Activated CD8-positive, alpha-beta memory T cell treated with anti-CD3 and anti-CD28 coated beads, Interleukin-2, amount 10 ng/mL, durations not matched to agents 7 days and 5 days (primary cell): ENCODE measurements at regions not wholly inside any gene's neighbourhood (a gene's known extent, or its start where the extent isn't known, plus 50 kb on each side); places are given as distances from the start of the nearest gene placed in this dataset.

ENCODE experiments used
- ATAC-seq: fragments of 150-1000 bp; cut with Tn5 transposase; one replicate; pipeline ENCODE4 v1.10.0; 2021; ENCODE audit warnings: moderate library complexity
- CTCF ChIA-PET: fragments of 350-600 bp; sonication (Branson Sonifier 250); formaldehyde crosslinking; loops from one replicate; lab custom pipeline; 2021; ENCODE audit warnings: antibody characterized with exemption; lab: Charles Lee
- DNase-seq: peaks from one replicate; pipeline ENCODE4 v3.0.0-alpha.2; 2020
- H3K27ac Mint-ChIP-seq: one replicate; pipeline ENCODE4 v1.8.0; 2021; ENCODE audit warnings: mild to moderate bottlenecking, mixed read lengths
- H3K27me3 Mint-ChIP-seq: one replicate; pipeline ENCODE4 v1.8.0; 2021; ENCODE audit warnings: mixed read lengths
- H3K36me3 Mint-ChIP-seq: one replicate; pipeline ENCODE4 v1.8.0; 2021; ENCODE audit warnings: mild to moderate bottlenecking, mixed read lengths
- H3K4me1 Mint-ChIP-seq: one replicate; pipeline ENCODE4 v1.8.0; 2021; ENCODE audit warnings: mixed read lengths
- H3K4me3 Mint-ChIP-seq: one replicate; pipeline ENCODE4 v1.8.0; 2021; ENCODE audit warnings: mild to moderate bottlenecking, moderate library complexity, mixed read lengths
- H3K9me3 Mint-ChIP-seq: one replicate; pipeline ENCODE4 v1.8.0; 2022; ENCODE audit warnings: low read depth, mixed read lengths

- H3K4me1 Mint-ChIP-seq = no peaks in the 10 kb centered on the region
Observed at GRCh38 chr2:108067820-108068405, 81.6 kb downstream of the SLC5A7 start.

GRCh38 chr2:108069515-108070310, 83.4 kb downstream of the SLC5A7 start:
- H3K27me3 Mint-ChIP-seq = no peaks in the 10 kb centered on the region
- no peaks in the 10 kb centered on the region for H3K36me3 Mint-ChIP-seq
- no peak overlapping the region for H3K4me3 Mint-ChIP-seq
- DNase-seq = no peak
- no peaks in the 10 kb centered on the region for H3K4me1 Mint-ChIP-seq
- no peak for ATAC-seq
- H3K27ac Mint-ChIP-seq = no peak overlapping the region
- CTCF ChIA-PET = no interaction called here
- no peaks in the 10 kb centered on the region for H3K9me3 Mint-ChIP-seq

More at GRCh38 chr2:108067820-108068405, 81.6 kb downstream of the SLC5A7 start:
- no peak for ATAC-seq
- Mint-ChIP-seq H3K4me3 (no peak overlapping the region), H3K9me3 (no peaks in the 10 kb centered on the region), H3K36me3 (no peaks in the 10 kb centered on the region), H3K27ac (no peak overlapping the region), H3K27me3 (no peaks in the 10 kb centered on the region)
- CTCF ChIA-PET = no interaction called here
- DNase-seq = no peak

- H3K4me3 Mint-ChIP-seq = no peak overlapping the region
- DNase-seq = no peak
- H3K27ac Mint-ChIP-seq = no peak overlapping the region
- CTCF ChIA-PET = no interaction called here
- no peaks in the 10 kb centered on the region for H3K4me1 Mint-ChIP-seq
- H3K9me3 Mint-ChIP-seq = no peaks in the 10 kb centered on the region
- no peaks in the 10 kb centered on the region for H3K36me3 Mint-ChIP-seq
- no peaks in the 10 kb centered on the region for H3K27me3 Mint-ChIP-seq
- no peak for ATAC-seq
Observed at GRCh38 chr2:108073415-108074072, 87.2 kb downstream of the SLC5A7 start.

- Mint-ChIP-seq H3K27me3 (no peaks in the 10 kb centered on the region), H3K36me3 (no peaks in the 10 kb centered on the region), H3K4me1 (no peaks in the 10 kb centered on the region), H3K27ac (no peak overlapping the region), H3K4me3 (no peak overlapping the region), H3K9me3 (no peaks in the 10 kb centered on the region)
- ATAC-seq (no peak), DNase-seq (no peak)
- CTCF ChIA-PET = no interaction called here
Observed at GRCh38 chr2:108074150-108074549, 87.8 kb downstream of the SLC5A7 start.

- ATAC-seq = no peak
- H3K9me3 Mint-ChIP-seq = no peaks in the 10 kb centered on the region
- H3K27me3 Mint-ChIP-seq = no peaks in the 10 kb centered on the region
- H3K27ac Mint-ChIP-seq = no peak overlapping the region
- no peak overlapping the region for H3K4me3 Mint-ChIP-seq
- no peaks in the 10 kb centered on the region for H3K36me3 Mint-ChIP-seq
- no peak for DNase-seq
- CTCF ChIA-PET = no interaction called here
- H3K4me1 Mint-ChIP-seq = no peaks in the 10 kb centered on the region
Observed at GRCh38 chr2:108074946-108075345, 88.6 kb downstream of the SLC5A7 start.

GRCh38 chr2:108076527-108076926, 90.2 kb downstream of the SLC5A7 start:
- no peak for DNase-seq
- H3K27ac Mint-ChIP-seq = no peak overlapping the region
- H3K4me3 Mint-ChIP-seq = no peak overlapping the region
- H3K27me3 Mint-ChIP-seq = no peaks in the 10 kb centered on the region
- ATAC-seq = no peak
- no peaks in the 10 kb centered on the region for H3K9me3 Mint-ChIP-seq
- no peaks in the 10 kb centered on the region for H3K4me1 Mint-ChIP-seq
- CTCF ChIA-PET = no interaction called here
- no peaks in the 10 kb centered on the region for H3K36me3 Mint-ChIP-seq

GRCh38 chr2:108079736-108080135, 93.4 kb downstream of the SLC5A7 start:
- H3K9me3 Mint-ChIP-seq = no peaks in the 10 kb centered on the region
- CTCF ChIA-PET = no interaction called here

GRCh38 chr2:108080177-108080576, 93.9 kb downstream of the SLC5A7 start:
- H3K4me1 Mint-ChIP-seq = no peaks in the 10 kb centered on the region
- no peaks in the 10 kb centered on the region for H3K27me3 Mint-ChIP-seq
- ATAC-seq (no peak), DNase-seq (no peak)
- no peaks in the 10 kb centered on the region for H3K36me3 Mint-ChIP-seq
- H3K9me3 Mint-ChIP-seq = no peaks in the 10 kb centered on the region
- no peak overlapping the region for H3K4me3 Mint-ChIP-seq
- H3K27ac Mint-ChIP-seq = no peak overlapping the region
- CTCF ChIA-PET = no interaction called here

More at GRCh38 chr2:108079736-108080135, 93.4 kb downstream of the SLC5A7 start:
- Mint-ChIP-seq H3K27ac (no peak overlapping the region), H3K4me1 (no peaks in the 10 kb centered on the region), H3K4me3 (no peak overlapping the region), H3K36me3 (no peaks in the 10 kb centered on the region), H3K27me3 (no peaks in the 10 kb centered on the region)
- ATAC-seq (no peak), DNase-seq (no peak)

- Mint-ChIP-seq H3K27me3 (no peaks in the 10 kb centered on the region), H3K27ac (no peak overlapping the region), H3K4me1 (no peaks in the 10 kb centered on the region)
Observed at GRCh38 chr2:108082978-108083377, 96.7 kb downstream of the SLC5A7 start.

GRCh38 chr2:108084311-108084710, 98.0 kb downstream of the SLC5A7 start:
- Mint-ChIP-seq H3K27me3 (no peaks in the 10 kb centered on the region), H3K9me3 (no peaks in the 10 kb centered on the region), H3K27ac (no peak overlapping the region), H3K4me1 (no peaks in the 10 kb centered on the region), H3K4me3 (no peak overlapping the region), H3K36me3 (no peaks in the 10 kb centered on the region)
- DNase-seq (no peak), ATAC-seq (no peak)
- CTCF ChIA-PET = no interaction called here

More at GRCh38 chr2:108082978-108083377, 96.7 kb downstream of the SLC5A7 start:
- H3K36me3 Mint-ChIP-seq = no peaks in the 10 kb centered on the region
- no peaks in the 10 kb centered on the region for H3K9me3 Mint-ChIP-seq
- DNase-seq = no peak
- H3K4me3 Mint-ChIP-seq = no peak overlapping the region
- no peak for ATAC-seq
- CTCF ChIA-PET = no interaction called here

- no peak overlapping the region for H3K4me3 Mint-ChIP-seq
- no peak overlapping the region for H3K27ac Mint-ChIP-seq
- H3K27me3 Mint-ChIP-seq = no peaks in the 10 kb centered on the region
- H3K4me1 Mint-ChIP-seq = no peaks in the 10 kb centered on the region
- ATAC-seq (no peak), DNase-seq (no peak)
- CTCF ChIA-PET = no interaction called here
- H3K36me3 Mint-ChIP-seq = no peaks in the 10 kb centered on the region
- H3K9me3 Mint-ChIP-seq = peaks cover 4% of the 10 kb centered on the region
Observed at GRCh38 chr2:108092886-108093285, 106.6 kb downstream of the SLC5A7 start.

GRCh38 chr2:108101481-108101880, 115.2 kb downstream of the SLC5A7 start:
- CTCF ChIA-PET = no interaction called here
- no peak overlapping the region for H3K27ac Mint-ChIP-seq
- DNase-seq = no peak
- no peak overlapping the region for H3K4me3 Mint-ChIP-seq
- no peaks in the 10 kb centered on the region for H3K27me3 Mint-ChIP-seq
- no peaks in the 10 kb centered on the region for H3K9me3 Mint-ChIP-seq
- no peaks in the 10 kb centered on the region for H3K36me3 Mint-ChIP-seq
- H3K4me1 Mint-ChIP-seq = no peaks in the 10 kb centered on the region
- ATAC-seq = no peak

- Mint-ChIP-seq H3K9me3 (peaks cover 6% of the 10 kb centered on the region), H3K36me3 (no peaks in the 10 kb centered on the region), H3K4me3 (no peak overlapping the region), H3K27me3 (no peaks in the 10 kb centered on the region), H3K27ac (no peak overlapping the region), H3K4me1 (no peaks in the 10 kb centered on the region)
- DNase-seq (no peak), ATAC-seq (no peak)
- CTCF ChIA-PET = no interaction called here
Observed at GRCh38 chr2:108106731-108107130, 120.4 kb downstream of the SLC5A7 start.

- H3K27ac Mint-ChIP-seq = no peak overlapping the region
- peaks cover 6% of the 10 kb centered on the region for H3K9me3 Mint-ChIP-seq
- no peak for DNase-seq
- H3K4me1 Mint-ChIP-seq = no peaks in the 10 kb centered on the region
- H3K36me3 Mint-ChIP-seq = no peaks in the 10 kb centered on the region
- ATAC-seq = no peak
- CTCF ChIA-PET = no interaction called here
- H3K4me3 Mint-ChIP-seq = no peak overlapping the region
- H3K27me3 Mint-ChIP-seq = no peaks in the 10 kb centered on the region
Observed at GRCh38 chr2:108111936-108112335, 125.6 kb downstream of the SLC5A7 start.
